A172 (cell line): ENCODE measurements at regions not wholly inside any gene's neighbourhood (a gene's known extent, or its start where the extent isn't known, plus 50 kb on each side); places are given as distances from the start of the nearest gene placed in this dataset.

Source experiments
- DNase-seq: peaks from one replicate; pipeline ENCODE4 v3.0.0-alpha.2; 2015; ENCODE audit warnings: low spot score

DNA sequence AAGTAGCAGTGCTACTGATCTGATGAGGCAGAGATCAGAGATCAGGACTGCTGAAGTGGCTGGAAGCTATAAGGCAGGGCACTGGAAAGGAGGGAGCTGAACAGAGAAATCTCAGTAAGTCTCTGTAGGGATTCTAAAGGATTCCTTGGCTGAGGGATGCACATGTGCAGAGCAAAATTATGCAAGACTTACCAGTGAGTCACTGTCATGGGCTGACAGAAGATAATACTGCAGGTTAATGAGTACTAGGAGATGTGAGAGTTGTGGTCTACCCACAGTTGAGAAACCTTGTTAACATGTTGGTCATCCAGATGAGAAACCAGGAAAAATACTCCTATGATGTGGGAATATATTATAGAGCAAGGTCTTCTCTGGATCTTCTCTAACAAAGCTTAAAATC, 378.1 kb downstream of the HAPSTR1 start:
- DNase-seq = no peak

DNA sequence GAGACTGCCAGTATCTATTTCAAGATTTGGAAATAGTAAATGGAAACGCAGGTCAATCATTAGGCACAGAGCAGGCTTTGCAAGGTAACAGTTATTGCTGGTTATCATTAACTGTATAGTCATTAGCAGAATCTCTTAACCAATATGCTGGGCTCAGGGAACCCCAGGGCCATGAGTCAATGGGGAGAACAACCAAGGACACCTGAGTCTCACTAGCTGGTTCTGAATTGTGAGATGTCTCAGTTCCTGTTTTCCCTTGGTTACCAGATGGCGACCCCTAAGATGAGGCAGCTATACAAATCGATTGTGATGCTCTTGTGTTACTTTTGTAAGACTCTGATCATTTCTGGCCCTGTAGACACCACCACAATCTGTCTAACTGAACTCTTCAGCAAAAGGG, 385.3 kb downstream of the HAPSTR1 start:
- no peak for DNase-seq

DNA sequence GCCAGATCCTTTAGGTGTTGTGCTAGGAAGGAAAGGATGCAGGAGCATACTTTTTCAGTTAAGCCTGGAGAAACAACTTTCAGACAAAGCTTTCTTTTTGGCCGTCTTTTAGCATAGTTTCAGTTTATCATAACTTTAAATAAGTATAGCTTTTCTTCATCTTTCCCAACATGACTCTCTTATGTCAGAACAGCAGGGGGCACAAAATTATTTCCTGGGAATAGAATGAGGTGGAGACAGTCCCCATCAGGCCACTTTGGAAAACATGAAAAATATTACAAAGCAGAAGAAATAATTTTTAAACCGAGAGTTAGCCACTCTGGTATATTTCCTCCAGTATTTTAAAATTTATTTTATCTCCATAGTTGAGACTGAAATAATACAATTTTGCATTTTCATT, 387.6 kb downstream of the HAPSTR1 start:
- DNase-seq = no peak

DNA sequence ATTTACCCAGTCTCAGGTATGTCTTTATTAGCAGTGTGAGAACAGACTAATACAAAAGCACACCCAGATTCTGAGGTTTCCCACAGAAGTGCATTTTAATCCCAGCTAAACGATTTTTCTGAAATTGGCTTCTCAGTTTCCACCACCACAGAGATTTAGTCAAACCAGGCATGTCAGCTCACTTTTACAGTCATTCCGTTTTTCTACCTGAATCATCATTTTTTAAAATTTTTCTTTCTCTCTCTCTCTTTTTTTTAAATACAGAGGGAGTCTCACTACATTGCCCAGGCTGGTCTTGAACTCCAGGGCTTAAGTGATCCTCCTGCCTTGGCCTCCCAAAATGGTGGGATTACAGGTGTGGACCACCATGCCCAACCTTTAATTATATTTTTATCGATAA, 389.1 kb downstream of the HAPSTR1 start:
- DNase-seq = no peak

DNA sequence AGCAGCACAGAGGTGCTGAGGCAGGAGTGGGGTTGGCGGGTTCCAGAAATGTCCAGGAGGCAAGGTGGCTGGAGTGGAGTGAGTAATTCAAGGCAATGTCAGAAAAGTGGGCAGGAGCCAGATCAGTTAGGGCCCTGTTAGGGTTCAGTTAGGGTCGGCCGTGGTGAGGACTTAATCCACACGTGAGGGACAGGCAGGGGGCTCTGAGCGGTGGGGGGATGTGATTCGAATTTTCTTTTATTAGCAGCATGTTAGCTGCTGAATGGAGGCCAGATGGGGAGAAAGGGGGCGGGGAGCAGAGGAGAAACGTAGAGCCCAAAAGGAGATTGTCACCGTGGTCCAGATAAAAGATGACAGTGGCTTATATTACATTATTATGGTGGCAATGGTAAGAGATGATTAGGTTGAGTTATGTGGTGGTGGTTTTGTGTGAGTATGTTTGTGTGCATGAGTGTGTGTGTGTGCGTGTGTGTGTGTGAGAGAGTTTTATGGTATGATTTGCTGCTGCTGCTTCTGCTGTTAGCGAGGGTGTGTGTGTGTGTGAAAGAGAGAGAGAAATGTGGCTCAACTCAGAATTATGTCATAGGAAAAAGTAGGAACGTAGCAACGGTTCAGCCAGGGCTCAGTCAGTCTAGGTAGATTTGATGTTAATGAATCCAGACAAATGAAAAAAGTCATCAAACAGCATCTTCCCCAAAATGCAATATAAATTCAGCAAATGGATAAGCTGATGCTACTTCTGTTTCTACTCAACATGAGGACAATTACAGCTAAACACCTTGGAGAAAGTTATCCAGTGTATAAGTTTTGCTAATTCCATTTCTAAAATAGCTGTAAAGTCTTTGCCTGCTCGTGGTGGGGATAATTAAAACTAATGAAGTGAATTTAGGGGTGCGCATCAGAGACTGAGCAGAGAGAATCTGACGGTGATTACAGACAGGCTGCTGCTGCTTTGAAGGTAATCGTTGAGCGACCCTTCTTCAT, 390.6 kb downstream of the HAPSTR1 start:
- DNase-seq = no peak

DNA sequence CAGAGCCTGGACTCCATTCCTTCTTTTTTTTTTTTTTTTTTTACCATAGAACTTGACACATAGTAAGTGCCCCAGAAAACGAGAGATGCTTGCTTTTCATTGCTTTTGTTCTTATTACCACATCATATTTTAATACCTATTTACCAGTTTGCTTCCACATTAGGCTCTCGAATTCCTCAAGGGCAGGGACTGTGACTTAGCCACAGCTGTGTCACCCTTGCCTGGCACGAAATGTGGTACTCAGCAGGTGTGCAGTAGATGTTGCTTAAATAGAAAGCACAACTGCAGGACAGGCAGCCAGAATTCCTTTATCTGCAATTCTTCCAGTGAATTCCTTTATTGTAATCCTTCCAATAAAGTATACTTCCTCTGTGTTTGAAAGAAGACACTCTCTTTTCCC, 393.0 kb downstream of the HAPSTR1 start:
- DNase-seq = no peak

DNA sequence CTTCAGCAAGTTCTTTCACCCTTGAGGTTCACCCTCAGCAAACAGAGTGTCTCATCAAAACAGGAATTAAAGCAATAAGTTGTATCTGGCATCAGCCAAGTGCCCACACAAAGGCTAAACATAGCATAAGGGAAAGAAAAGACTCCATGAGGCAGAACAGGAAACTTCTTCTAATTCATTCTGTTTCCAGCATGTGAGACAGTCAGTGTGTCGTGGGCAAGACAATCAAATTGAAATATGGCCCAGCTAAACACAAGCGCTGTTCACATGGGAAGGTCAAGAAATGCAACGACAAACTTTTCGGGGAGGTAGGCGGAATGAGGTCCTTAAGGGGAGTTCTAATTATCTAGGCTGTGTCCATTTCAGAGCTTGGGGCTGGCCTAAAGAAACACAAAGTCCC, 393.4 kb downstream of the HAPSTR1 start:
- DNase-seq = no peak

DNA sequence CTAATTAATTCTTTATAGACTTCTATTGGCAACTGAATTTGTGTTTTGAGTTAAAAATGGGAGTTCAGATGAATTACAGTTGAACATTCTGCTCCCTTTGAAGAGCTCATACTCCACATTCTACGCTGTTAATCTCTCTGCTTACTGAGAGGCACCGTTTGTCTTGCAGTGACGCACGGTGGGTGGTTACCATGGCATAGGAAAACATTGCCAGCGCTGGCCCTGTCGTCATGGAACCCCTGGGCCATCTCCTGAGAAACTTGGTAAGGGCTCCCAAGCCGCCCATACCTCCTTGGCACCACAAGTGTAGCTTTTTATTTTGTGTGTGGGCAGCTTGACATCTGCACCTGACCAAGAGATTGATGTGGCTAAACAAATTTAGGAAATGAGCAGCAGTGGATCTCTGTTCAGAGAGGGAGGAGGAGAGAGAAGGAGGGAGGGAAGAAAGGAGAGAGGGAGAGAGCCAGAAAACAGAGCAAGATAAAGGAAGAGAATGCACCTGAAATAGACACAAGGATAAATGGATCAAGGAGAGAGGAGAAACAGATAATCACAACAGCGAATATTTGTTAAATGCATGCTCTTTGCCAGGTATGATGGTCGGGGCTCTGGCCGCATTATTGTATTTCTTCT, 398.5 kb downstream of the HAPSTR1 start:
- no peak for DNase-seq

DNA sequence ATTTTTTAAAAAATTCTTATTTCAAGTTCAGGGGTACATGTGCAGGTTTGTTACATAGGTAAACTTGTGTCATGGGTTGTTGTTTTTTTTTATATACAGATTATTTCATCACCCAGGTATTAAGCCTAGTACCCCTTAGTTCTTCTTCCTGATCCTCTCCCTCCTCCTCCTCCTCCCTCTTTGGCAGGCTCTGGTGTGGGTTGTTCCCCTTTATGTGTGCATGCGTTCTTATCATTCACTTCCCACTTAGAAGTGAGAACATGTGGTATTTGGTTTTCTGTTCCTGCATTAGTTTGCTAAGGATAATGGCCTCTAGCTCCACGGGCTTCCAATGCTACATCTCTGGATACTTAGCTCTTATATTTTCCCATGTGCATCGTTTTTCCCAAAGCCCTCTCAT, 404.4 kb downstream of the HAPSTR1 start:
- DNase-seq = no peak

DNA sequence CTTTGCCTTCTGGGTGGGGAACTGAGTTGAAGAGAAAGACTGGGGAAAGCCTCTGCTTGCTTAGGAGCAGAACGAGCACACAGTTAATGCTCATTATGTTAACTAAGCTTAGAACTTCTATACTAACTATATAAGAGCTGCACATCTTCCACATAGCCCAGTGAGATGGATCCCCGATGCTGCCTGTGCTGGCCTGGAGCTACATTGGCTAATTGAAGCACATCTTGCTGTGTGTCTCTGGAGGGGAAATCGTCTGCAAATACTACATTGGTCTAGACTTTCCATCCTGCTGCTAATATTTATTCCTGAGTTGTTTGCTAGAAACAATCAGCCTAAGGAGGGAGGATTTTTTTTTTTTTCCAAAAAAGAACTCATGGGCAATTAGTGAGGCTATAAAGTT, 406.3 kb downstream of the HAPSTR1 start:
- DNase-seq = no peak

DNA sequence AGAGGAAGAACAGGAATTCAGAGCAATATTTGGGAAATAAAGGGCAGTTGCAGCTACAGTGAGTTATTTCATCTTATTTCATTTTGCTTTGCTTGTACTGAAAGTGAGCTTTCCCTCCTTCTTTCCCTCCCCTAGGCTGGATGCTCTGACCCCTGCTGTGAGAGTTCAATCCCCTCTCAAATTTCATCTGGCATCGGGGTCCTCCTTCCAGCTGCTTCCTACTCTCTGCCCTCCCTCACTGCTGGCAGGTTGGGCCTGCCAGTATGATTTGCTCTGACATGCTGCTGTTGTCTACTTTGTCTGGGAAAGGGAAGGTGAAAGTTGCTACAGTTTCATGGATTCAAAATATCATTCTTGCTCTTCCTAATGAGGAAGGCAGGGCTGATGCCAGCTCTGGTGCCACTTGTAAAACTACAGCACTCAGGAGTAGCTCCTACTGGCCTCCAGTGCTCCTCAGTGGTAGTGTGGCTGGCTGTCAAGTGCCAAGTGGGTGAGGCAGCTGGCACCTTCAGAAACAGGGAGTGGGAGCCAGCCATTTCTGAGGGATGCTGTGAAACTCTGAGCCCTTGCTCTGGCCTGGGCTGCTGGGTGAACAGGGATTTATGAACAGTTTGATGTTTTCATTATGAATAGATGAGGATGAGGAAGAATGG, 408.6 kb downstream of the HAPSTR1 start:
- DNase-seq = no peak

DNA sequence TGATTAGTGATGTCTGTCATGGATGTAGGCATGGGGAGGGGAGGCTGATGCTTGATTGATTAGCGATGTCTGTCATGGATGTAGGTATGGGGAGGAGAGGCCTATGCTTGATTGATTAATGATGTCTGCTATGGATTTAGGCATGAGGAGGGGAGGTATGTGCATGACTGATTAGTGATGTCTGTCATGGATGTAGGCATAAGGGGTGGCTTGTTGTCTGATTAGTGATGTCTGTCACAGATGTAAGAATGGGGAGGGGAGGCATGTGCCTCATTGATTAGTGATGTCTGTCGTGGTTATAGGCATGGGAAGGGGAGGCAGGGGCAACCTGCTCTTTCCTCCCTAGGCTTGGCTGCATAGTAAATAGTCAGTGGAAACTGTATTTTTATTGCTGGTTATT, 409.4 kb downstream of the HAPSTR1 start:
- no peak for DNase-seq

DNA sequence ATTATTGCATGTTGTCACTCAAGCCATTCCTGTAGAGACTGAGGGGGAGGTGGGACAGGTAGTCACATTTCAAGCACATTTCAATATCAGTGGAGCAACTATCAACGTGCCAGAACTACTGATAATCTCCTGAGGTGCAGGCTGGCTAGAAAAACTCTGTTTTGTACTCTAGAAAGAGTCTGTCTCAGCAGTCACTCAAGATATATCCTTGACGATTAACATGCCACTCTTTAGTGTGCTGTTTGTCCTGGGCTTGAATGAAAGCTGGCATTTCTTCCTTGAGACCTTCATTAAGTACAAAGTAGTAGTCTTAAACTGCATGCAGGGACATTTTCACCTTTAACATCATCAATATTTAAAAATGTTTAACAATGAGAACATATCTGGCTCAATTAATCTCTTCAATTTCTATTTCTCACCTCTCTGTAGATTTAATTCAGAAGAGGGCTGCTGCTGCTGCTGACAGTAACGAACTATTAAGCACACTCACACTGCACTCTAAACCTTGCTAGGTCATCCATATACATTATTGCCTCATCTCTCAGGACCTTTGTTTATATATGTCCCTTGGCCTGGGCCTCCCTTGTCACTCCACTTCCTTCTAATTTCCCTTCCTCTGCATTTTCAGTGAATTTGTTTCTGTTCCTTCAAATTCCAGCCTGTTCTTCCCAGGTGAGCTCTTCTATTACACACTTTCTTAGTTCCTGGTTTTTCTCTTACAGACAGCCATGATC, 412.0 kb downstream of the HAPSTR1 start:
- DNase-seq = no peak

DNA sequence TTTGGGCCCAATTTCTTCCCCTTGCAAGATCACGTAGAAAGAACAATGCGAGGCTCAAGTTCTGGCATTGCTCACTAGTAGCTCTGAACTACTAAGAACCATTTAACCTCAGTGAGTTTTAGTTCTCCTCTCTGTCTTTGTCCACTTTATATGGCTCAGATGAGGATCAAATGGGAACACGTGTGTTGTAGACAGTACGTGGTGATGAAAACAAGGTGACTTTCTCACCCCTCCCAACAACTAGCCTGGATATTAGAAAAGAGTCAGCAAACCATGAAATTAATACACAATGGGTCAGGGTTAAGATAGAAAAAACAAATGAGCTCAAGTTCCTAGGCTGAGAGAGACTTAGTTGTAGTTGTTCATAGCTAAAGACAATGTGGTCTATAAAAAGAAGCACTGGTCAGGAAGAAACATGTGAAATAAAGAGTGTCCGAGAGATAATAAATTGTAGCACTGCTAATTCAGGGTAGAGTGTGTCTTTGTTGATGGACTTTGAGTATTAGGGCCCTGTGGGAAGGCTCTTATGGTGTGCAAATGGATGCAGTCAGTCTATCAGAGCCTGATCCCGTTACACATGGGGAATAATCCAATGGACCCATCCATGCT, 417.0 kb downstream of the HAPSTR1 start:
- no peak for DNase-seq

DNA sequence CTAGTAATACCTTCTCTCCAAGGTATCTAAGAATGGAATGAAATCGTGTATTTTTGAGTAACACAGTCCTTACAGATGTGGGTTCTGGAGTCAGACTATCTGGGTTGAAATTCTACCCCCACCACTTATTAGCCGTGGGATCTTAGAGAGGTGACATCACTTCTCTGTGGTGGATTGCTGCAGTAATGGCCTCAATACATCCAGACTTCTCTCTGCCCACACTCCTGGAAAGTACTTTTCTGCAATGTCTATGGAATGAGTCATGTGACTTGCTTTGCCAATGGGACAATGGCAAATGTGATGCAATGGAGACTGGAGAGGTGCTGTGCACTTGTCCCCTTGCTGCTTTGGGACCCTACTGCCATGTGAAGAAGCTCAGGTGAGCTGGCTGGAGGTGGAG, 418.2 kb downstream of the HAPSTR1 start:
- DNase-seq = no peak

DNA sequence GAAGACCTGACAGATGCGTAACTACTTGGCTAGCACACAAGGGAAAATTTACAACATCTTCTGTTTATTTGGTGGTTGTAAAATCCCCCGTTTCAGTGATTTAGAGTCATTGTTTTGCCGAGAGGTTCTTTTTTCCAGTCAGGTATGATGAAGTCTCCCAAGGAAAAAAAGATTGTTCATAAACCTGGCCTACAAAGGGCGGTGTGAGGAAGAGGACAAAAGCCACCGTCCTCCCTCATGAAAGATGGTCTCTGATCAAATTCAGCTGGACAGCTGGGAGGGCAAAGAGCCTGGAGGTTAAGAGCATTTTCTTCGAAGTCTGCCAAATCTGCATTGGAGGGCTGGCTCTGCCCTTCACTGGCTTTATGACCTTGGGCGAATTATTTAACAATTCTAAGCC, 419.9 kb downstream of the HAPSTR1 start:
- no peak for DNase-seq

DNA sequence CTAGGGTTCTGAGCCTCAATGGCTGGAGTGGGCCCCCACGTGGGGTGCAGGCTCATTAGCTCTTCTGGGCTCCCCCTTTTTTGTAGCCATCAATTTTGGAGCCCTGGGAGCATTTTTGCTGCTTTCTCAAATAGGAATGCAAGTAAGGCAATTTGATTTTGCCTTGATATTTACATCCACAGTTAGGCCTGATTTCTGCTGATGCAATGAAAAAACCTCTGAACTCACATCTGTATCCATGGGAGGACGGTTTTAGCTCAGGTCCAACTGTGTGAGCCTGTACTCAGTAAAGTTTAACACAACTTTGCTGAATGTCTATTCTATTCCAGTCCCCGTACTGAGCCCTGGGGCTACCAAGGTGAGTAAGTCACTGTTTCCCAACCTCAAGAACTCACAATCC, 425.0 kb downstream of the HAPSTR1 start:
- DNase-seq = no peak

DNA sequence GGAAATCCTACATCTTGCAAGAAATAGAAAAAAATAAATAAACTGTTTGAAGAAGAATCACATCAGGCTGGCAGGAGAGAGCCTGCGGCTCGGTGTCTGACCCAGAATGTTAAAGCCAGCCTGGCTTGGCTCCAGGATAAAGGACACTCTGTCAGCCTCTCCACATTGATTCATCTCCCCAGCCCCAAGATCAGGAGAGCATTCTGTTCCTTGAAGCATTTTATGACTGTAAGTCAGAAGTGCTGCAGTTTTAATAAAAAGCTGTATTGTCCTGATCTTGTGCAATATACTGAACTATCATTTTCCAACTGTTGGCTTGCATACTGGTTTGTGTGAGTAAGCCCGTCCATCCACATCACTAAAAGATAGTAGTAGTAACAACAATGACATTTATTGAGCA, 426.6 kb downstream of the HAPSTR1 start:
- no peak for DNase-seq

DNA sequence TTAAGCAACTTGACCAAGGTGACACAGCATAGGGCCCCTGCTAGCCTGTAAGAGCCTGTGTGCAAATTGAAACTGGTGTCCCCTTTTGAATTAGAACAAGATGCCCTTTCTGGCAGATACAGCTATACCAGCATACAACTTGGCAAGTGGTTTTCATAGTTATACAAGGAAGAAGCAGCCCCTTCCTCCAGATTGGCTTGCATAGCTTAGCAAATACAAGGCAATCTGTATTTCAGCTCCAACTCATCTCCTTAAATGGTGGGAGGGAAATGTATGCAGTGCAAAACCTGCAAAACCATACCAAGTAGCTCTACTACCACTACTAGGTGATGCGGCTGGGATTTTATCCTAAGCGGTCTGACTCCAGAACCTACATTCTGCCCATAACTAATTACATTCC, 427.1 kb downstream of the HAPSTR1 start:
- DNase-seq = no peak

DNA sequence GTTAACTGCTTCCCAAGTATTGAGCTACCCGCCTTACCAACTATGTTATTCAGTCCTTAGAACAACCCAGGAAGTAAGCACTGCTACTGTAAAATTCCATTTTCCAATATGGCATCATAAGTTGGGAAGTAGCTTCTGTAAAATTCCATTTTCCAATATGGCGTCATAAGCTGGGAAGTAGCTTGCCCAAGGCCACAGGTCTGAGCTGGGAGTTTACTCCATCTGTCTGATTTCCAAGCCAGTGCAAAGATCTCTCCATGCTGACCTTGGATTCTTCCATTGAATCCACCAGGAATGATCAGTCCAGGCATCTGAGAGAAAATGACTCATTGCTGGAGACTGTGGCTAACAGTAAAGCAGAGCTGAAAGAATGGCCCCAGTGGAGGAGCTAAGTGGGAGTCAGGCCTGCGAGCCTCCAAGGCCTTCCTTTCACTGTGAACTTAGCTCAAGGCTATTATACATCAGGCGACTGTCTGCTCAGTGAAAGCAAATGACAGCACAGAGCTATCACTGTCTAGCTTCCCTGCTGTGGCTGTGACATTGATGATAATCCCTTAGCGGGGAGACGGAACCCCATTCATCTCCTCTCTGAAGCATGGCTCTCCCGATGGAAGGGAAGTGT, 430.4 kb downstream of the HAPSTR1 start:
- no peak for DNase-seq

DNA sequence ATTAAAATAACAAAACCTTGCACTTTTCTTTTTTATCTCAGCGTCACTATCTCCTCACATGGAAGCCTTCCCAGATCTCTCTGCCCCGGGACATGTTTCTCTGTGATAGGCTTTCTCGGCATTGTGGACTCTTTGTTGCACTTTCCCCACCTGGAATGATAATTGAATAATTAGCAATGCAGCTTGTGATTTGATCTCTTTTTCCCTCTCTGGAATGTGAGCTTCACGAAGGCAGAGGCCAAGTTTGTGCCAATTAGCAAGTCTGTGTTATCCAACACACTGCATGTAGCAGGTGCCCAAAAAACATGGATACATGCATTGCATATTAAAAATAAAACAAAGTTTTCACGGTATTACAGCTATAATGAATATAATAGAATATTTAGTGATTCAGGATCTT, 431.2 kb downstream of the HAPSTR1 start:
- no peak for DNase-seq
